Activated CD4-positive, alpha-beta T cell treated with anti-CD3 and anti-CD28 coated beads, Interleukin-2, amount 50 U/mL, for 48 hours (primary cell): ENCODE measurements at regions not wholly inside any gene's neighbourhood (a gene's known extent, or its start where the extent isn't known, plus 50 kb on each side); places are given as distances from the start of the nearest gene placed in this dataset.
A peak's percentile ranks its signal among the peaks of the same experiment; 100 is the strongest.
"Not testable (repeated sequence)": the region's sequence is repeated elsewhere in the genome, so short reads cannot be mapped to it uniquely, and the experiment has no call there.

Experiments
- DNase-seq, 2 experiments: peaks; one replicate each; pipeline ENCODE4 v3.0.0-alpha.2; 2020

GRCh38 chr12:74317078-74317601 is 220.5 kb upstream of the ATXN7L3B start:
- no peak for DNase-seq

GRCh38 chr12:74317741-74318140 is 219.9 kb upstream of the ATXN7L3B start:
- DNase-seq: no peak

- no peak for DNase-seq
Observed at GRCh38 chr12:74319886-74320285, 217.7 kb upstream of the ATXN7L3B start.

GRCh38 chr12:74321381-74321780 is 216.3 kb upstream of the ATXN7L3B start:
- no peak for DNase-seq

- DNase-seq: no peak
Observed at GRCh38 chr12:74322792-74323191, 214.8 kb upstream of the ATXN7L3B start.

- DNase-seq: no peak
Observed at GRCh38 chr12:74328623-74329022, 209.0 kb upstream of the ATXN7L3B start.

- DNase-seq: no peak
Observed at GRCh38 chr12:74334780-74335179, 202.9 kb upstream of the ATXN7L3B start.

- DNase-seq: no peak
Observed at GRCh38 chr12:74337951-74338350, 199.7 kb upstream of the ATXN7L3B start.

- no peak for DNase-seq
Observed at GRCh38 chr12:74339211-74339610, 198.4 kb upstream of the ATXN7L3B start.

- no peak for DNase-seq
Observed at GRCh38 chr12:74349925-74350324, 187.7 kb upstream of the ATXN7L3B start.

- peak; percentile 5 to 14 for DNase-seq
Observed at GRCh38 chr12:74365178-74365964, 172.3 kb upstream of the ATXN7L3B start.

- no peak for DNase-seq
Observed at GRCh38 chr12:74370608-74371216, 166.9 kb upstream of the ATXN7L3B start.

- DNase-seq: no peak
Observed at GRCh38 chr12:74379114-74379513, 158.5 kb upstream of the ATXN7L3B start.

- DNase-seq: no peak
Observed at GRCh38 chr12:74381958-74382357, 155.7 kb upstream of the ATXN7L3B start.

- no peak for DNase-seq
Observed at GRCh38 chr12:74382983-74383382, 154.7 kb upstream of the ATXN7L3B start.

GRCh38 chr12:74391283-74391682 is 146.4 kb upstream of the ATXN7L3B start:
- no peak for DNase-seq

- no peak for DNase-seq
Observed at GRCh38 chr12:74393272-74393671, 144.4 kb upstream of the ATXN7L3B start.

- no peak for DNase-seq
Observed at GRCh38 chr12:74394647-74395046, 143.0 kb upstream of the ATXN7L3B start.

GRCh38 chr12:74401035-74401434 is 136.6 kb upstream of the ATXN7L3B start:
- DNase-seq: no peak

GRCh38 chr12:74401966-74402365 is 135.7 kb upstream of the ATXN7L3B start:
- no peak for DNase-seq

- not testable (repeated sequence) for DNase-seq
Observed at GRCh38 chr12:74403221-74403470, 134.5 kb upstream of the ATXN7L3B start.

- DNase-seq: no peak
Observed at GRCh38 chr12:74408601-74409166, 129.0 kb upstream of the ATXN7L3B start.

- no peak for DNase-seq
Observed at GRCh38 chr12:74412606-74413230, 124.9 kb upstream of the ATXN7L3B start.

- DNase-seq: no peak
Observed at GRCh38 chr12:74415633-74416032, 122.0 kb upstream of the ATXN7L3B start.
